CD4-positive, CD25-positive, alpha-beta regulatory T cell (primary cell): ENCODE measurements at regions not wholly inside any gene's neighbourhood (a gene's known extent, or its start where the extent isn't known, plus 50 kb on each side); places are given as distances from the start of the nearest gene placed in this dataset.

Experiments
- ATAC-seq, 2 donors: fragments of 150-1000 bp; cut with Tn5 transposase; one replicate each; pipeline ENCODE4 v1.10.0; 2021; ENCODE audit warnings: low read depth in 2 of 2, moderate number of reproducible peaks in 2 of 2, moderate library complexity in 1 of 2
- DNase-seq, 3 donors: peaks; one replicate each; pipeline versions ENCODE4 v3.0.0 to v3.0.0-alpha.2; 2012 to 2022; ENCODE audit warnings: mixed read lengths in 1 of 3
- H3K27ac ChIP-seq: one replicate; pipeline ENCODE4 v1.7.0; 2013; ENCODE audit warnings: mild to moderate bottlenecking, low read length; ENCODE audit not compliant: insufficient read depth, poor library complexity, severe bottlenecking
- H3K27me3 ChIP-seq: one replicate; pipeline ENCODE4 v1.7.0; 2013; ENCODE audit warnings: low read length; ENCODE audit not compliant: control insufficient read depth, insufficient read depth
- H3K36me3 ChIP-seq: one replicate; pipeline ENCODE4 v1.7.0; 2013; ENCODE audit warnings: mild to moderate bottlenecking, low read length, moderate library complexity; ENCODE audit not compliant: control insufficient read depth, insufficient read depth
- H3K4me1 ChIP-seq: 2 replicates; pipeline ENCODE4 v1.7.0; 2013; ENCODE audit warnings: mild to moderate bottlenecking, low read length; ENCODE audit not compliant: insufficient read depth, control insufficient read depth, poor library complexity, severe bottlenecking
- H3K4me3 ChIP-seq: one replicate; pipeline ENCODE4 v1.7.0; 2013; ENCODE audit warnings: low read depth, mild to moderate bottlenecking, low read length, moderate library complexity
- H3K9me3 ChIP-seq, 2 experiments: 1 replicate in 1 of 2; 2 replicates in 1 of 2; pipeline ENCODE4 v1.7.0; 2013; ENCODE audit warnings: low read length in 2 of 2, mild to moderate bottlenecking in 1 of 2, moderate library complexity in 1 of 2; ENCODE audit not compliant: control insufficient read depth in 2 of 2
- H3K27ac Mint-ChIP-seq, 3 donors: one replicate each; pipeline ENCODE4 v1.8.0; 2020 to 2022; ENCODE audit warnings: mild to moderate bottlenecking in 3 of 3, mixed read lengths in 3 of 3, moderate library complexity in 2 of 3
- H3K27me3 Mint-ChIP-seq: one replicate; pipeline ENCODE4 v1.8.0; 2022; ENCODE audit warnings: mild to moderate bottlenecking, mixed read lengths
- H3K36me3 Mint-ChIP-seq: one replicate; pipeline ENCODE4 v1.8.0; 2020; ENCODE audit warnings: mixed read lengths
- H3K4me1 Mint-ChIP-seq, 4 donors: one replicate each; pipeline ENCODE4 v1.8.0; 2020 to 2022; ENCODE audit warnings: mixed read lengths in 4 of 4, mild to moderate bottlenecking in 1 of 4
- H3K4me3 Mint-ChIP-seq, 4 donors: one replicate each; pipeline ENCODE4 v1.8.0; 2020 to 2022; ENCODE audit warnings: mild to moderate bottlenecking in 4 of 4, mixed read lengths in 4 of 4, moderate library complexity in 3 of 4
- H3K9me3 Mint-ChIP-seq, 7 donors: one replicate each; pipeline ENCODE4 v1.8.0; 2020 to 2022; ENCODE audit warnings: mixed read lengths in 7 of 7, mild to moderate bottlenecking in 3 of 7, moderate library complexity in 2 of 7

GRCh38 chr13:78087966-78088678, 169.5 kb upstream of the EDNRB start:
- no peaks in the 10 kb centered on the region for H3K36me3 ChIP-seq
- no peaks in the 10 kb centered on the region for H3K36me3 Mint-ChIP-seq
- H3K27me3 ChIP-seq, result no peaks in the 10 kb centered on the region
- ATAC-seq (no peak), DNase-seq (no peak)
- H3K27me3 Mint-ChIP-seq, result peaks cover 9% of the 10 kb centered on the region
- H3K4me3 Mint-ChIP-seq, result no peak overlapping the region
- no peak overlapping the region for H3K27ac Mint-ChIP-seq
- peaks cover 0 to 6% (median 2%) of the 10 kb centered on the region in 7 donors for H3K9me3 Mint-ChIP-seq
- H3K4me3 ChIP-seq, result no peak overlapping the region
- H3K27ac ChIP-seq, result no peak overlapping the region
- H3K4me1 Mint-ChIP-seq, result no peaks in the 10 kb centered on the region
- H3K9me3 ChIP-seq, result no peaks in the 10 kb centered on the region
- no peaks in the 10 kb centered on the region for H3K4me1 ChIP-seq

DNA sequence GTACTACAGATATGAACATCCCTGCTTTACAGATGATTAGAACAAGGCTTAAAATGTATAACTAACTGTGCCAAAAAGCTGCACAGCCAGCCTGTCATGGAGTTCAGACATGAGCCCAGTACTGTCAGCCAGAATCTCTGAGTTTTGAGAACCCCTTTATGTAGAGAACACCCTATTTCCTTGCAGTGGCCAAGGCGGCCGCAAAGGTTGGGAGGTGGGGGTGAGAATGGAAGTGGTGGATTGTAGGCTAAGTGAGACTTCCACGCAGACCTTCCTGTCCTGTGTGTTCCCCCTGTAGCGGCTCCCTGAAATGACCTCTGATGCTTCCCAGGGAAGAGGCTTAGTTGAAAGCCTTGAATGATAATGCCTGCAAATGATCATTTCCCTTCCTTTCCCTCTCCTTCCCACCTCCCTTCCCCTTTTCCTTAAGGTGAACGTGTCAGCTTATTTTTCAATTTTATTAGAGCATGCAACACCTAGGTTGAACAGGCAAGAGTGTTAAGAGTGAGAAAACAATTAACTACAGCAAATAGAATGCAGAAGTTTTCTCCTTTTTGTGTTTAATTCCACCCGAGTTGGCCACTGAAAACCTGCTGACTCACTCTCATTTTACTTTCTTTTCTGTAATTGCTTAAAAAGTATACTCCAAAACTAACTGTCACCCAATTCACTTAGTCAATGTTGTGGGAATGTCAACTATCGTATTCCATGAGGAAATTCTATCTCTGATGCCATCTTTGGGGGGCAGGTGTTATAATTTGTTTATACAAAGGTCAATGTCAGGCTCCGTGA, 167.0 kb upstream of the EDNRB start:
- H3K4me1 ChIP-seq, result no peaks in the 10 kb centered on the region
- Mint-ChIP-seq H3K27me3 (peaks cover 9% of the 10 kb centered on the region), H3K27ac (no peak overlapping the region), H3K36me3 (no peaks in the 10 kb centered on the region), H3K4me3 (no peak overlapping the region), H3K9me3 (peaks cover 0 to 24% (median 5%) of the 10 kb centered on the region in 7 donors), H3K4me1 (no peaks in the 10 kb centered on the region)
- ATAC-seq (no peak), DNase-seq (no peak)
- H3K9me3 ChIP-seq, result no peaks in the 10 kb centered on the region
- no peak overlapping the region for H3K27ac ChIP-seq
- no peaks in the 10 kb centered on the region for H3K27me3 ChIP-seq
- no peak overlapping the region for H3K4me3 ChIP-seq
- H3K36me3 ChIP-seq, result no peaks in the 10 kb centered on the region

DNA sequence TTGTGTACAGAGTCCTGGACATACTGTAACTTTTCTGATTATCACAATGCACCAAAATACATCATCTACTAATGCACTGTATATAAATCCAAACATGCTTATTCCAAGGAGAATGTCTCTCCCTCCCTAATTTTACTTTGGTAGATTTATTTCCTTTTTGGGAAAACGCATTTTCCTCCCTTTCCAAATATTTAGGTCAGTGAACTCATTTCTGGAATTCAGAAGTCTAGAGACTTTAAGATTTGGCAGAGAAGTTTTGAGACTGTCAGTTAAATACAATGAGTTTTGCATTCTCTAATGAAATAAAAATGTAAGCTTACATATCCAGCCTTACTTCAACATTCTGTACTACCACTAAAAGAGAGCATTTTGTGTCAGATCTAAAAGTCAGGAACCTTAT, 165.8 kb upstream of the EDNRB start:
- no peak for ATAC-seq
- no peak for DNase-seq
- peaks cover 9% of the 10 kb centered on the region for H3K27me3 Mint-ChIP-seq

GRCh38 chr13:78078168-78078567, 159.5 kb upstream of the EDNRB start:
- Mint-ChIP-seq H3K4me3 (no peak overlapping the region), H3K27me3 (no peaks in the 10 kb centered on the region), H3K4me1 (no peaks in the 10 kb centered on the region), H3K27ac (no peak overlapping the region), H3K9me3 (peaks cover 0 to 18% (median 5%) of the 10 kb centered on the region in 7 donors), H3K36me3 (no peaks in the 10 kb centered on the region)
- H3K27ac ChIP-seq, result no peak overlapping the region
- ATAC-seq (no peak), DNase-seq (no peak)
- no peaks in the 10 kb centered on the region for H3K4me1 ChIP-seq
- no peaks in the 10 kb centered on the region for H3K36me3 ChIP-seq
- no peak overlapping the region for H3K4me3 ChIP-seq
- H3K9me3 ChIP-seq, result no peaks in the 10 kb centered on the region
- H3K27me3 ChIP-seq, result no peaks in the 10 kb centered on the region

More for the DNA sequence above, 165.8 kb upstream of the EDNRB start:
- no peak overlapping the region for H3K27ac ChIP-seq
- H3K27me3 ChIP-seq, result no peaks in the 10 kb centered on the region
- no peaks in the 10 kb centered on the region for H3K36me3 Mint-ChIP-seq
- no peak overlapping the region for H3K27ac Mint-ChIP-seq
- H3K4me1 ChIP-seq, result no peaks in the 10 kb centered on the region
- H3K4me1 Mint-ChIP-seq, result no peaks in the 10 kb centered on the region
- H3K4me3 Mint-ChIP-seq, result no peak overlapping the region
- no peaks in the 10 kb centered on the region for H3K9me3 ChIP-seq
- no peak overlapping the region for H3K4me3 ChIP-seq
- H3K9me3 Mint-ChIP-seq, result peaks cover 0 to 24% (median 4%) of the 10 kb centered on the region in 7 donors
- no peaks in the 10 kb centered on the region for H3K36me3 ChIP-seq

DNA sequence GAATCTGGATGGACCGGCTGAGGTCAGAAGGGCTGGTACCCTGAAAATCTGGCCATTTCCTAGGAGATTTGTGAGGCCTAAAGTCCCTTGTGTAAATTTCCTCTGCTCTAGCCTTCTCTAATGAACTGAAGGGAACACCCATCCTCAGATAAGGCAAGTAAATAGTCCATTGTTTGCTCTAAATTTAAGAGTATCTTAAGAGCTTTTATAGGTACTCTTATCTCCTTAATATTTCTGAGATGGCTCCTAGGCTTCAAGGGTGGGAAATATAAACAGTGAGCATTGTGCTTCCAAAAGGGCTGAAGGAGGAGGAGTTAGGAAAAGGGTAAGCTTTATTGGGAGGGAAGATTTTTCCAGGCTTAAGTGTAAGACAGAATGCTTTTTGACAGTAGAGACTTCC, 148.7 kb upstream of the EDNRB start:
- H3K36me3 ChIP-seq, result no peaks in the 10 kb centered on the region
- no peak for ATAC-seq
- H3K4me1 ChIP-seq, result no peaks in the 10 kb centered on the region
- H3K9me3 ChIP-seq, result no peaks in the 10 kb centered on the region
- Mint-ChIP-seq H3K4me3 (no peak overlapping the region), H3K27ac (no peak overlapping the region), H3K4me1 (no peaks in the 10 kb centered on the region), H3K36me3 (no peaks in the 10 kb centered on the region), H3K27me3 (no peaks in the 10 kb centered on the region), H3K9me3 (peaks cover 0 to 5% (median 3%) of the 10 kb centered on the region in 7 donors)
- no peak overlapping the region for H3K27ac ChIP-seq
- no peak for DNase-seq
- no peak overlapping the region for H3K4me3 ChIP-seq
- H3K27me3 ChIP-seq, result no peaks in the 10 kb centered on the region

DNA sequence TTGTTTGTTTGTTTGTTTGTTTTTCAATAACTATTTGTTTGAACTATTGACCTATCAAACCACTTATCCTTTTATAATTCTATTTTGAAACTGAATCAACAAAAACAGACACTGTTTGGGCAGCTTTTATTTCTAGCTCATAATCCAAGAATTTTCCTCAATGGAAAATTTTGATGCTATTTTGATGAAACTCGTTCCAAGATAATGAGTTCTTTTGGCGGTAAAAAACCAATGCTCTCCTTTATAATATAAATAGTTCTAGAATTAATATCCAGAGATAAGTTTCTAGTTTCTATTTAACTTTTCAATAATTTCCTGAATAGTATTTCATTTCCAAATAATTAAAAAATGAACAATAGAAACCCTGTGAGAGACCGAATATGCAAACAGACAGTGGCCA, 146.5 kb upstream of the EDNRB start:
- Mint-ChIP-seq H3K27ac (no peak overlapping the region), H3K9me3 (peaks cover 0 to 5% (median 0%) of the 10 kb centered on the region in 7 donors), H3K4me1 (no peaks in the 10 kb centered on the region), H3K36me3 (no peaks in the 10 kb centered on the region), H3K27me3 (no peaks in the 10 kb centered on the region), H3K4me3 (no peak overlapping the region)
- Histone ChIP-seq H3K4me1 (no peaks in the 10 kb centered on the region), H3K9me3 (no peaks in the 10 kb centered on the region), H3K36me3 (no peaks in the 10 kb centered on the region), H3K4me3 (no peak overlapping the region), H3K27ac (no peak overlapping the region), H3K27me3 (no peaks in the 10 kb centered on the region)
- DNase-seq (no peak), ATAC-seq (no peak)

DNA sequence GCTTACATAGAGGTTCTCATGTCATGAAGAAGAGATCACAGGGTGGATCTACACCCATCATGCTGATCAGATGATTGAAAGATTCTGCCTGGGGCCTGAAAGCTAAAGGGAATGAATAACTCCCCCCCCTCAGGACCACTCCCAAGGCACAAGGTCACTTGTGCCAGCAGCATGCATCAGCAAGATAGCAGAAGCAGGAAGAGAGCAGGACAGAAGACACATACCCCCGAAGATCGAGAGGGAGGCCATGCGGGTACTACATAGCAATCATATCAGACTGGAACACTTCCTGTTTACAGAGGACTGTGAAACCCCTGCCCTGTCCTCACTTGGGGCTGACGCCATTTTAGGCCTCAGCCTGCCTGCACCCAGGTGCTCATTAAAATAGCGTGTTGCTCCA, 143.2 kb upstream of the EDNRB start:
- Mint-ChIP-seq H3K4me1 (no peaks in the 10 kb centered on the region), H3K27ac (no peak overlapping the region), H3K36me3 (no peaks in the 10 kb centered on the region), H3K9me3 (peaks cover 0 to 12% (median 2%) of the 10 kb centered on the region in 7 donors), H3K4me3 (no peak overlapping the region), H3K27me3 (no peaks in the 10 kb centered on the region)
- DNase-seq (no peak), ATAC-seq (no peak)
- Histone ChIP-seq H3K36me3 (no peaks in the 10 kb centered on the region), H3K9me3 (no peaks in the 10 kb centered on the region), H3K27ac (no peak overlapping the region), H3K4me1 (no peaks in the 10 kb centered on the region), H3K27me3 (no peaks in the 10 kb centered on the region), H3K4me3 (no peak overlapping the region)

GRCh38 chr13:78060966-78061365, 142.3 kb upstream of the EDNRB start:
- no peak overlapping the region for H3K4me3 ChIP-seq
- no peak overlapping the region for H3K27ac ChIP-seq
- DNase-seq (no peak), ATAC-seq (no peak)
- Mint-ChIP-seq H3K27me3 (no peaks in the 10 kb centered on the region), H3K36me3 (no peaks in the 10 kb centered on the region), H3K4me3 (no peak overlapping the region), H3K27ac (no peak overlapping the region), H3K4me1 (no peaks in the 10 kb centered on the region), H3K9me3 (peaks cover 0 to 21% (median 2%) of the 10 kb centered on the region in 7 donors)
- H3K27me3 ChIP-seq, result no peaks in the 10 kb centered on the region
- H3K9me3 ChIP-seq, result no peaks in the 10 kb centered on the region
- no peaks in the 10 kb centered on the region for H3K4me1 ChIP-seq
- H3K36me3 ChIP-seq, result no peaks in the 10 kb centered on the region
